HEK293T (cell line): ENCODE measurements at regions not wholly inside any gene's neighbourhood (a gene's known extent, or its start where the extent isn't known, plus 50 kb on each side); places are given as distances from the start of the nearest gene placed in this dataset.

ENCODE experiments used
- BHLHE40 ChIP-seq: fragments of 450-650 bp; IDR thresholded peaks from 2 replicates; pipeline ENCODE4 v1.6.1; 2016; ENCODE audit warnings: mild to moderate bottlenecking, moderate library complexity, borderline replicate concordance
- FOXA1 ChIP-seq: fragments of 450-650 bp; IDR thresholded peaks from 2 replicates; pipeline ENCODE4 v1.6.1; 2016; ENCODE audit warnings: mild to moderate bottlenecking
- FOXK2 ChIP-seq: fragments of 450-650 bp; IDR thresholded peaks from 2 replicates; pipeline ENCODE4 v1.6.1; 2016; ENCODE audit warnings: mild to moderate bottlenecking
- FOXM1 ChIP-seq: fragments of 450-650 bp; IDR thresholded peaks from 2 replicates; pipeline ENCODE4 v1.6.1; 2017; ENCODE audit warnings: mild to moderate bottlenecking, borderline replicate concordance
- NFRKB ChIP-seq: fragments of 450-650 bp; IDR thresholded peaks from 2 replicates; pipeline ENCODE4 v1.6.1; 2016; ENCODE audit warnings: mild to moderate bottlenecking, moderate library complexity
- SP1 ChIP-seq: fragments of 450-650 bp; IDR thresholded peaks from 2 replicates; pipeline ENCODE4 v1.6.1; 2017
- TARDBP ChIP-seq: fragments of 450-650 bp; IDR thresholded peaks from 2 replicates; pipeline ENCODE4 v1.6.1; 2016
- ZNF384 ChIP-seq: fragments of 450-650 bp; IDR thresholded peaks from 2 replicates; pipeline ENCODE4 v1.6.1; 2016

GRCh38 chr5:42228279-42228678 is 195.0 kb upstream of the GHR start:
- TF ChIP-seq ZNF384 (no peak), FOXA1 (no peak), SP1 (no peak), BHLHE40 (no peak), FOXM1 (no peak), FOXK2 (no peak), NFRKB (no peak), TARDBP (no peak)
